ENCODE measurements at regions not wholly inside any gene's neighbourhood (a gene's known extent, or its start where the extent isn't known, plus 50 kb on each side); places are given as distances from the start of the nearest gene placed in this dataset.
A peak's percentile ranks its signal among the peaks of the same experiment; 100 is the strongest.

DNA sequence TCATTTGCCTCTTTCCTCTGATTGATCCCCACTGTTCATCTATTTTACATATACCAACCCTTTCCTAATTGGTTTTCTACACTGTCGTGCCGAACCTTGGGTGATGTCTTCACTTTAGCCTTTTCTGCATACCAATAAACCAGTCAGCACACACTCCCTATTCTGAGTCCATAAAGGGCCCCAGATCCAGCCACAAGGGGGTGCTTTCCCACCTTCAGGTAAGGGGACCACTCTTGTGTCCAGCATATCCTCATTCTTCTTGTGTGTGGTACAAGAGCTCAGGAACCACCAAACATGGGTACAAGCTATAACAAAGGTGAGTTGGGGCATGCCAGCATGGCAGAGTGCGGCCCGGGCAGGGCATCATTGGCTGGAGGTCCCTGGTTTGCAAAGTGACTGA, 859.8 kb downstream of the FSCB start:
- TF ChIP-seq, protein P1, sequence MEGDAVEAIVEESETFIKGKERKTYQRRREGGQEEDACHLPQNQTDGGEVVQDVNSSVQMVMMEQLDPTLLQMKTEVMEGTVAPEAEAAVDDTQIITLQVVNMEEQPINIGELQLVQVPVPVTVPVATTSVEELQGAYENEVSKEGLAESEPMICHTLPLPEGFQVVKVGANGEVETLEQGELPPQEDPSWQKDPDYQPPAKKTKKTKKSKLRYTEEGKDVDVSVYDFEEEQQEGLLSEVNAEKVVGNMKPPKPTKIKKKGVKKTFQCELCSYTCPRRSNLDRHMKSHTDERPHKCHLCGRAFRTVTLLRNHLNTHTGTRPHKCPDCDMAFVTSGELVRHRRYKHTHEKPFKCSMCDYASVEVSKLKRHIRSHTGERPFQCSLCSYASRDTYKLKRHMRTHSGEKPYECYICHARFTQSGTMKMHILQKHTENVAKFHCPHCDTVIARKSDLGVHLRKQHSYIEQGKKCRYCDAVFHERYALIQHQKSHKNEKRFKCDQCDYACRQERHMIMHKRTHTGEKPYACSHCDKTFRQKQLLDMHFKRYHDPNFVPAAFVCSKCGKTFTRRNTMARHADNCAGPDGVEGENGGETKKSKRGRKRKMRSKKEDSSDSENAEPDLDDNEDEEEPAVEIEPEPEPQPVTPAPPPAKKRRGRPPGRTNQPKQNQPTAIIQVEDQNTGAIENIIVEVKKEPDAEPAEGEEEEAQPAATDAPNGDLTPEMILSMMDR (conservative IDR thresholded peaks at IDR 0.05; ENCODE audit: low read depth, low read length) = peak; percentile 44
- TF ChIP-seq EZH2 (IDR thresholded peaks at IDR 0.05; ENCODE audit: low read length, unreplicated experiment) (no peak), EZH2phosphoT487 (IDR thresholded peaks at IDR 0.05; ENCODE audit: borderline replicate concordance, low read length) (no peak)

Data from PC-3 (cell line).